ENCODE measurements at regions not wholly inside any gene's neighbourhood (a gene's known extent, or its start where the extent isn't known, plus 50 kb on each side); places are given as distances from the start of the nearest gene placed in this dataset.
"Not testable (repeated sequence)": the region's sequence is repeated elsewhere in the genome, so short reads cannot be mapped to it uniquely, and the experiment has no call there.

DNA sequence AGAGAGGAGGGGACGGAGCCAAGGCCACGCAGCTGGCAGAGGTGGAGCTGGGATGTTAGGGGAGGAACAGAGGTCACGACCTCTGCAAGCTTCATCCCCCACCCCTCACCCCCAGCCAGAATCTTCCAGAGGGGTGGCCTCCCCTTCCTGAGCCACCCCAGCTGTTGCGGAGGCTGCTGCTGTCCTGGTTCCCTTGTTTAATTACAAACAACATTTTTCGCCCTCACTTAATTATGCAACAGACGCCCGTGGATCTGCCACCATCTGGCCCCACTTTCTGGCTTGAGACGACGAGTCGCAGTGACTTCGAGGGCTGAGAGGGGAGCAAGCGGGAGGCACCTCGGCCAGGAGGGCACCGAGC lies 153.7 kb upstream of the PTPN1 start:
- H3K27ac Mint-ChIP-seq: no peak overlapping the region
- peaks cover 5 to 11% of the 10 kb centered on the region in 2 donors for H3K4me1 Mint-ChIP-seq (ENCODE audit: low read depth in 2 of 2)
- H3K36me3 Mint-ChIP-seq (ENCODE audit: insufficient read depth): no peaks in the 10 kb centered on the region
- DNase-seq (no peak), ATAC-seq (replicated peaks) (no peak)
- H3K4me3 Mint-ChIP-seq: no peak overlapping the region
- H3K9me3 Mint-ChIP-seq: no peaks in the 10 kb centered on the region
- H3K27me3 Mint-ChIP-seq: peaks cover 5 to 12% of the 10 kb centered on the region in 2 donors

DNA sequence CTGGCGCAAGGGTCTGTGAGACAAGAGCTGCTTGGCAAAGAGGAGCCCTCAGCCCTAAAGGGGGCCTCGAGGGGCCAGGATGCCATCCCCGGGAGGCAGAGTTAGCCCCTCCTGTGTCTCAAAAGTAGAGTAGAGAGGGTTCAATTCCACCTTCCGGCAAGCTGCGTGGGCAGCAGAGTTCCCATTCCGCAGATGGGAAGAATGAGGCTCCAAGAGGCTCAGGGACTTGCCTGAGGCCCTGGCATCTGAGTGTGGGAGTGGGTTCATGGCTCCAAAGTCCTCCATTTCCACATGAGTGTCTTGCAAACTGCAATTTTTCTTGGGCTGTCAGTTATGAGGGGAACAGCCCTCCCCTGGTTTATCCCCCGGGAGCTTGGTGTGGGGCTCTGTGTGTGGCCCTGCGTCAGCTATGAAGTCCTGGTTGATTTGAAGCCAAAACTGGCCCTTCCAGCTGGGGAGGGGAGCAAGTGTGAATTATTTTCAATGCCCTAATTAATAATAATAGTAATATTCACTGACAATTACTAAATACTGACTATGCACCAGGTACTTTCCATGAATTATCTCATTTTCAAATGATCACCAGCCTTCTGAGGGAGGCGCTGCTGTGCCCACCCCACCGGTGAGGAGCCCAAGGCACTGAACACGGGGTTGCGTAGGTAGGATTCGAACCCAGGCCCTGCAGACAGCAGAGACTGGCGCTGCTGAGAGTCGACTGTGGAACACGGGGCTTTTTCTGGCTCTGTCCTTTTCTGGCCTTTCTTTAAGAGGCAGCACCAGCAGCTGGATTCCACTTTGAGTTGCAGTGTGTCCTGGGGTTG lies 153.0 kb upstream of the PTPN1 start:
- H3K36me3 Mint-ChIP-seq (ENCODE audit: insufficient read depth): no peaks in the 10 kb centered on the region
- no peaks in the 10 kb centered on the region for H3K9me3 Mint-ChIP-seq
- ATAC-seq (replicated peaks) (no peak), DNase-seq (no peak)
- peaks cover 5 to 11% of the 10 kb centered on the region in 2 donors for H3K27me3 Mint-ChIP-seq
- H3K27ac Mint-ChIP-seq: no peak overlapping the region
- no peak overlapping the region for H3K4me3 Mint-ChIP-seq
- H3K4me1 Mint-ChIP-seq (ENCODE audit: low read depth in 2 of 2): peaks cover 5 to 11% of the 10 kb centered on the region in 2 donors

DNA sequence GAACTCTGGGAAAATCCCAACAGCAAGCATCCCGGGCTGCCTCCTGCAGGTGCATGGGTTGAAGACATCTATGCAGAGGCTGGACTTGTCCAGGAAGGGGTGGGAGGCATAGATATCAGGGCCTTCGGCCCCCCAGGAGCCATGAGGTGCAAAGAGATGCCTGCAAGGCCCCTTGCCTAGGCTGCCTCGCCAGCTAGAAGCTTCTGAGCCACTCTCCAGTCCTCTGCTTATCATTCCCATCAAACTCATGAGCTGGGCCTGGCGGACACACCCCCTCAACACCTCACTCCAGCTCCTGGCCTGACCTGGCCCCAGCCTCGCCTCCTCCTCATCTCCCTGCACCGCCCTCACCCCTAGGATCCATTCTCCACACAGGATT lies 152.4 kb upstream of the PTPN1 start:
- ATAC-seq (replicated peaks) (no peak), DNase-seq (no peak)
- Mint-ChIP-seq H3K36me3 (ENCODE audit: insufficient read depth) (no peaks in the 10 kb centered on the region), H3K27me3 (peaks cover 5% of the 10 kb centered on the region in 2 donors), H3K9me3 (no peaks in the 10 kb centered on the region), H3K27ac (no peak overlapping the region), H3K4me3 (no peak overlapping the region), H3K4me1 (ENCODE audit: low read depth in 2 of 2) (peaks cover 5 to 8% of the 10 kb centered on the region in 2 donors)

DNA sequence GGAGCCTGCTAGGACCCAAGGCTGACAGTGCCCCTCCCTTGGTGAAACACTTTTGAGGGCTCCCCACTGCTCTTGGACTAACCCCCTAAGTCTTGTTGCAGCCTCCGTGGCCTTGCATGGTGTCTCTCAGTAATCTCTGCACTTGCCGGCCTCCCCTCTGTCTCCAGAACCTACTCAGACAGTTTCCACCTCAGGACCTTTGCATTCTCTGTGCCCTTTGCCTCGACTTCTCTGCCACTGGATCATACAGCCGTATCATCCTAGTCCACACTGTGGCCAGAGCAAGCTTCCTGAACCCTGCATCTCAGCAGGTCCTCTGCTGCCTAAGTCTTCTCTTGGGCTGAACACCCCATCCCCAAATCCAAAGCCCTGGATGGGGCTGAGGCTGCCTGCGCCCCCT lies 152.0 kb upstream of the PTPN1 start:
- H3K36me3 Mint-ChIP-seq (ENCODE audit: insufficient read depth): no peaks in the 10 kb centered on the region
- peaks cover 1 to 5% of the 10 kb centered on the region in 2 donors for H3K27me3 Mint-ChIP-seq
- no peaks in the 10 kb centered on the region for H3K9me3 Mint-ChIP-seq
- H3K4me1 Mint-ChIP-seq (ENCODE audit: low read depth in 2 of 2): peaks cover 4 to 6% of the 10 kb centered on the region in 2 donors
- no peak overlapping the region for H3K4me3 Mint-ChIP-seq
- H3K27ac Mint-ChIP-seq: no peak overlapping the region
- ATAC-seq (replicated peaks): no peak
- no peak for DNase-seq

DNA sequence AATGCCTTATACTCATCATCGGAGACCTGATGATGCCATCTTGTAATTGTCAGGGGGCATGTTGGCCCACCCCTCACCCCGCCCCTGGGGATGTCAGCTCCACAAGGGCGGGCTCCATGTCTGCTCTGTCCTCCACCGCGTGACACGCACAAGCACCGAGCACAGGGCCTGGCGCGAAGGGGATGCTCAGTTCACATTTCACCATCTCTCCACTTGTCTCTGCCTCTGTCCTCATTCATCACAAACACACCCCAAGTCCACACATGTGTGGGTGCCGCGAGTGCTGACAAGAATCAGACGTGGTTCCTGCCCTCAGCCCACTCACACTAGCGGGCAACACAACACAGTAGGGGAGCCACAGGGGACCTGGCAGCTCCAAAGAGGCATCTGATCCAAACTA lies 151.2 kb upstream of the PTPN1 start:
- H3K27me3 Mint-ChIP-seq: peaks cover 7 to 11% of the 10 kb centered on the region in 2 donors
- H3K27ac Mint-ChIP-seq: peak overlapping the region in 1 of 2 donors; percentile 66
- DNase-seq (no peak), ATAC-seq (replicated peaks) (no peak)
- H3K36me3 Mint-ChIP-seq (ENCODE audit: insufficient read depth): no peaks in the 10 kb centered on the region
- H3K4me1 Mint-ChIP-seq (ENCODE audit: low read depth in 2 of 2): peaks cover 0 to 3% of the 10 kb centered on the region in 2 donors
- H3K9me3 Mint-ChIP-seq: no peaks in the 10 kb centered on the region
- H3K4me3 Mint-ChIP-seq: no peak overlapping the region

- H3K9me3 Mint-ChIP-seq: no peaks in the 10 kb centered on the region
- no peak for ATAC-seq (replicated peaks)
- H3K27ac Mint-ChIP-seq: peak overlapping the region in 1 of 2 donors; percentile 66
- no peaks in the 10 kb centered on the region for H3K36me3 Mint-ChIP-seq (ENCODE audit: insufficient read depth)
- DNase-seq: no peak
- peaks cover 0 to 3% of the 10 kb centered on the region in 2 donors for H3K4me1 Mint-ChIP-seq (ENCODE audit: low read depth in 2 of 2)
- no peak overlapping the region for H3K4me3 Mint-ChIP-seq
- H3K27me3 Mint-ChIP-seq: peaks cover 10 to 17% of the 10 kb centered on the region in 2 donors
Measured at GRCh38 chr20:50359607-50360217, 150.5 kb upstream of the PTPN1 start.

DNA sequence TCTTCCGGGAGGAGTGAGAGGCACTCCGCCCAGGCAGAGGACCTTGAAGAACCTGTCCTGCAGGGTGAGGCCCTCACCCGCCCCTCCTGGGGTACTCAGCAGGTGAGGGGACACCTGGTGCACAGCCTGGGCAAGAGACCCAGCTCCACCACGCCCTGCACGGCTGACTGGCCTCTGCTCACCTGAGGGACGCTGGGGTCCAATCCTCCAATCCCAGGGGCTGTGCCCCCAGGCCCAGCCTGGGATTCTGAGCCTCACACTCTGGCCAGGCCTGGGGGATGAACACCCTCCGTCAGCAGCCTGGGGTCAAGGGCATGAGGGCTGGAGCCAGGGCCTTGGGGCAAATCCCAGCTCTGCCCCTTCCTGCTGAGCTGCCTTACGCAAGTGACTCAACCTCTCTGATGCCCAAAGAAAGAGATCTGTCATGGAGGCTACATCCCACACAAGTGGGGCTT lies 149.9 kb upstream of the PTPN1 start:
- H3K27me3 Mint-ChIP-seq: peaks cover 10 to 17% of the 10 kb centered on the region in 2 donors
- no peak for ATAC-seq (replicated peaks)
- H3K27ac Mint-ChIP-seq: no peak overlapping the region
- H3K9me3 Mint-ChIP-seq: no peaks in the 10 kb centered on the region
- H3K36me3 Mint-ChIP-seq (ENCODE audit: insufficient read depth): no peaks in the 10 kb centered on the region
- no peak overlapping the region for H3K4me3 Mint-ChIP-seq
- no peak for DNase-seq
- H3K4me1 Mint-ChIP-seq (ENCODE audit: low read depth in 2 of 2): peaks cover 0 to 3% of the 10 kb centered on the region in 2 donors

DNA sequence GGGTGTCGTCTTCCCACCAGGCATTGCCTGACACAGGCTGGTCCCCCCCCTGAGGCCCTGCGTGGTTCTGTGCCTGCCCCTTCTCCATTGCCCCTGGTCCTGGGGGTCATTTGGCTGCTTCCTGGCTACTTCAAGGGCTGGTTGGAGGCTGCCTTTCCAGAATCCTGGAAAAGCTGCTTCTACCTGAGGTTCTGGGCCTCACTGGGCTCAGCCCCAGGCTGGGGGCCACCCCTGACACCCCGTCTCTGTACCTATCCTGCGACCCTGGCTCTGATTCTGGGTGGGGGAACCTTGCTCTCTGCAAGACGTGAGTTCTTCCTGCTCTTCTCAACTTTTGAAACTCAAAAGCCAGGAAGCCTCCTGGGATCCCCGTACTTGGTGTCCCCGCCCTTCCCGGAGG lies 149.3 kb upstream of the PTPN1 start:
- no peak overlapping the region for H3K27ac Mint-ChIP-seq
- no peak for ATAC-seq (replicated peaks)
- no peak overlapping the region for H3K4me3 Mint-ChIP-seq
- peaks cover 10 to 17% of the 10 kb centered on the region in 2 donors for H3K27me3 Mint-ChIP-seq
- no peak for DNase-seq
- H3K9me3 Mint-ChIP-seq: no peaks in the 10 kb centered on the region
- H3K36me3 Mint-ChIP-seq (ENCODE audit: insufficient read depth): no peaks in the 10 kb centered on the region
- H3K4me1 Mint-ChIP-seq (ENCODE audit: low read depth in 2 of 2): peaks cover 0 to 3% of the 10 kb centered on the region in 2 donors

GRCh38 chr20:50362177-50362576 lies 148.0 kb upstream of the PTPN1 start:
- DNase-seq; H3K4me1 Mint-ChIP-seq (ENCODE audit: low read depth in 2 of 2); H3K36me3 Mint-ChIP-seq (ENCODE audit: insufficient read depth); ATAC-seq (replicated peaks); H3K4me3 Mint-ChIP-seq; H3K27ac Mint-ChIP-seq; H3K9me3 Mint-ChIP-seq: not testable (repeated sequence)
- peaks cover 10 to 23% of the 10 kb centered on the region in 2 donors for H3K27me3 Mint-ChIP-seq

- no peak for ATAC-seq (replicated peaks)
- no peaks in the 10 kb centered on the region for H3K36me3 Mint-ChIP-seq (ENCODE audit: insufficient read depth)
- no peak overlapping the region for H3K4me3 Mint-ChIP-seq
- H3K9me3 Mint-ChIP-seq: no peaks in the 10 kb centered on the region
- H3K27me3 Mint-ChIP-seq: peaks cover 14 to 26% of the 10 kb centered on the region in 2 donors
- H3K4me1 Mint-ChIP-seq (ENCODE audit: low read depth in 2 of 2): peaks cover 5 to 9% of the 10 kb centered on the region in 2 donors
- no peak for DNase-seq
- no peak overlapping the region for H3K27ac Mint-ChIP-seq
Measured at GRCh38 chr20:50363027-50363426, 147.2 kb upstream of the PTPN1 start.

DNA sequence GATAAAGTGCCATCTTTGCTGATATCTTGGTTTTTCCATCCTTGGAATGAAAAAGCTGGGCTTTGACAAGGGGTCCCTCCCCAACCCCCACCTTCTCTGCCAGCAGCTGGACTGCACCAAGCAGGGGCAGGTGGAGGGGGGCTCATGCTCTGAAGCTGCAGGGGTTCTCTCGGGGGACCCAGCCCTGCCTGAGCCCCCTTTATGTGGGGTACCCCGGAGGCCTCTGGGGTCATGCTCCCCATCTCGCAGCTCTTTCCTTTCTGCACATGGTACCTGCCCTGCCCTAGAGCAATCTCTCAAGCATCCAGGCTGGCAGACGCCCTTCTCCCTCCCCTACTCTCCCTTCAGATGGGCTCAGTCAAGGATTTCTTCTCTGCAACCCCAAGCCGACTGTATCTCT lies 146.7 kb upstream of the PTPN1 start:
- DNase-seq (no peak), ATAC-seq (replicated peaks) (no peak)
- Mint-ChIP-seq H3K27ac (peak overlapping the region in 1 of 2 donors; percentile 7), H3K27me3 (peaks cover 19 to 30% of the 10 kb centered on the region in 2 donors), H3K4me3 (no peak overlapping the region), H3K9me3 (no peaks in the 10 kb centered on the region), H3K36me3 (ENCODE audit: insufficient read depth) (no peaks in the 10 kb centered on the region), H3K4me1 (ENCODE audit: low read depth in 2 of 2) (peaks cover 5 to 8% of the 10 kb centered on the region in 2 donors)

DNA sequence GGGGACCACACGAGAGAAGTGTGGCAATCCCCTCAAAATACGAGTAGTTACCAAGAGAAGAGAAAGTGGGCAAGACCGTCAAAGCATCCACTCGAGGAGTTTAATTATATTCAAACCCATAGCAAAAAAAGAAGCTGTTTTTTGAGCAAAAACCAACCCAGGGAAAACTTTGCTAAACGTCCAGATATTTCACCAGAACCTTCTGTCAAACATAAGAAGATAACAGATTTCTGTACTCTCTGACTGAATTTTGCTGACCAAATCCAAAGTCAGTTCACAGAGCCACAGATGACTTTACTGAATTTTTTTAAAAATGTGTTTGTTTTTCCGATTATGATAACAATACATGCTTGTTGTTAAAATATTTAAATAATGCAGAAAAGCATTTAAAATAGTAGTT lies 145.6 kb upstream of the PTPN1 start:
- peaks cover 21 to 32% of the 10 kb centered on the region in 2 donors for H3K27me3 Mint-ChIP-seq
- H3K4me3 Mint-ChIP-seq: no peak overlapping the region
- no peak for DNase-seq
- H3K9me3 Mint-ChIP-seq: no peaks in the 10 kb centered on the region
- no peaks in the 10 kb centered on the region for H3K36me3 Mint-ChIP-seq (ENCODE audit: insufficient read depth)
- peak overlapping the region in 1 of 2 donors; percentile 7 for H3K27ac Mint-ChIP-seq
- peaks cover 5 to 7% of the 10 kb centered on the region in 2 donors for H3K4me1 Mint-ChIP-seq (ENCODE audit: low read depth in 2 of 2)
- ATAC-seq (replicated peaks): no peak

DNA sequence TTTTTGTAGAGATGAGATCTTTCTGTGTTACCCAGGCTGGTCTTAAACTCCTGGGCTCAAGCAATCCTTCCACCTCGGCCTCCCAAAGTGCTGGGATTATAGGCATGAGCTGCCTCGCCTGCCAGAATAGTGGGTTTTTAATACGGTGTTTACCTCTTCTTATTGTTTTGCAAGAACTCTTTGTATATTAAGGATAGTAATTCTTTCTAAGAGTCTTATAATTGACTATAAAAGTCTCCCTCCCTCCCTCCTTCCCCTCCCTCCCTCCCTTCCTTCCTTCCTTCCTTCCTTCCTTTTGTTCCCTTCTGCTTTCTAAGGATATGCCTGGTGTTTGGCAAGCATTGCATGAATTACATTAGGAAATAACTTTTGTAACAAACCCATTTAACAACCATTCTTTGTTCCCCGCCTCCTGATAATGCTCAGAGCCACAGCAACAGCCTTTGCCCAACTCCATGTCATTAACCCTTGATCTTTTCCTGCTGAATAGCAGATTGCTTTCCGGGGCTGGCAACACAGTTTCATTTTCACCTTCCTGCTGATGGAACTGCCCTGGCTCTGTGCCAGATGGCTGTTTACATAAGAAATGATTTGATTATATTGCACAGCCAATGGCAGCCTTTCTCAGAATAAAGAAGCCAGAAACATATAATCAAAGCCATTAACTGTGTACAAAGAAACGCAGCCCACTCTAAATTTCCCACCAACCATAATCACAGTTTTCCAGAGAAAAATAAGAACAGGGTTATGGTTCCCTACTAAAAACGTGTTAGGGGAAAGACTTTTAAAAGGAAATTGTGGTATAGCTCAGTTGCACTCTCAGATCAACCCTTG lies 143.7 kb upstream of the PTPN1 start:
- ATAC-seq (replicated peaks): no peak
- DNase-seq: peak in 2 of 3 experiments; percentile 12 to 17

More for the DNA sequence above, 143.7 kb upstream of the PTPN1 start:
- Mint-ChIP-seq H3K36me3 (ENCODE audit: insufficient read depth) (no peaks in the 10 kb centered on the region), H3K27me3 (peaks cover 28 to 30% of the 10 kb centered on the region in 2 donors), H3K9me3 (no peaks in the 10 kb centered on the region), H3K4me1 (ENCODE audit: low read depth in 2 of 2) (peaks cover 5 to 7% of the 10 kb centered on the region in 2 donors), H3K27ac (peak overlapping the region; percentile 52 to 72), H3K4me3 (peak overlapping the region; percentile 33 to 42)

Measured in effector memory CD8-positive, alpha-beta T cell (primary cell).